Stimulated activated CD4-positive, alpha-beta T cell treated with anti-CD3 and anti-CD28 coated beads, Interleukin-4, amount 100 ng/mL, for 1 hour (primary cell): ENCODE measurements at regions not wholly inside any gene's neighbourhood (a gene's known extent, or its start where the extent isn't known, plus 50 kb on each side); places are given as distances from the start of the nearest gene placed in this dataset.

Experiments
- DNase-seq: peaks from one replicate; pipeline ENCODE4 v3.0.0-alpha.2; 2020

- DNase-seq = no peak
These were observed 257.9 kb upstream of the AMELY start for GRCh38 chrY:7169475-7169874.

- no peak for DNase-seq
These were observed 229.9 kb upstream of the AMELY start for GRCh38 chrY:7141477-7141876.
